ENCODE measurements at regions not wholly inside any gene's neighbourhood (a gene's known extent, or its start where the extent isn't known, plus 50 kb on each side); places are given as distances from the start of the nearest gene placed in this dataset.
A peak's percentile ranks its signal among the peaks of the same experiment; 100 is the strongest.
"Not testable (repeated sequence)": the region's sequence is repeated elsewhere in the genome, so short reads cannot be mapped to it uniquely, and the experiment has no call there.

DNA sequence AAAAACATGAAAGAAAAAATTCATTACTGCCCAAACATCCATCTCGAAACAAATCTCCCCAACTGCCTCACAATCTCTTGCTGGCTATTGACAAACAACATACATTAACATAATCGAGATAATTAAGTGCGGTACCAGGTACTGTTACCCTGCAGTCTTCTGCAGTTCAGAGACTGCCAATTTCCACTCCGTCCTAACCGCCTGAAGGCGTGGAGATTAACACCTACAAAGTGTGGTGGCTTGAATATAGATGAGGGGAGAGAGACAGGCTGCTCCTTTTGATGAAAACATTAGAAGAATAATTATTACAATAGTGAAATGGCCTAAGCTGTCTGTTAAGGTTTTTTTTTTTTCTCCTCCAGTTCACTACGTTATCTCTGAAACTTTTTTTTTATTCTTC lies 258.9 kb upstream of the SOX4 start:
- DNase-seq (ENCODE audit: low spot score): no peak

DNA sequence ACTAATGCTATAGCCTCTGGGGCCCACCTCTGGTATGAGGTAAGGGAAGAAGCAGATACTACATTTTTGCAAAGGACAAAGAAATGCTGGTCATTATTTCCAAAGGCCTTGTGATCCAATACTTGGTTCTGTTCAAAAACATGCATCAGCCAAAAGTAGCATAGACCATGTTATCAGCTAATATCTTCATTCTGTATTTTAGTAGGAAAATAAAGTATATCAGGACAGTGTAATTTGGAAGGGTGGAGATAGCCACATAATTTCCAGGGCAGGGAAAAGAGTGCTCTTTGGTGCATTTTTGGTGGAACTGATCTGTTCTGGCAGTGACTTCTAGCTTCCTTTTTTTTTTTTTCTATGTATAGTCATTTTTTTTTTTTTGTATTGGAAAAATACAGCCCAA lies 258.0 kb upstream of the SOX4 start:
- no peak for DNase-seq (ENCODE audit: low spot score)

DNA sequence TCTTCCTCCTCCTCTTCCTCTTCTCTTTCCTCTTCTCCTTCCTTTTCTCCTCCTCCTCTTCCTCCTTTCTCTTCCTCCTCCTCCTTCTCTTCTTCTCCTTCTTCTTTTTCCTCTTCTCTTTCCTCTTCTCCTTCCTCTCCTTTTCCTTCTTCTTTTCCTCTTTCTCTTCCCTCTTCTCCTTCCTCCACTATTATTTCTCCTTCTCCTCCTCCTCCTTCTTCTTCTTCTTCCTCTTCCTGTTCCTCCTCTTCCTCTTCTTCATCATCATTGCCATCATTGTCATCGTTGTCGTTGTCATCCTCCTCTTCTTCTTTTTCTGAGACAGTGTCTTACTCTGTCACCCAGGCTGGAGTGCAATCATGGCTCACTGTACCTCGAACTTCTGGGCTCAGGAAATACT lies 256.3 kb upstream of the SOX4 start:
- no peak for DNase-seq (ENCODE audit: low spot score)

DNA sequence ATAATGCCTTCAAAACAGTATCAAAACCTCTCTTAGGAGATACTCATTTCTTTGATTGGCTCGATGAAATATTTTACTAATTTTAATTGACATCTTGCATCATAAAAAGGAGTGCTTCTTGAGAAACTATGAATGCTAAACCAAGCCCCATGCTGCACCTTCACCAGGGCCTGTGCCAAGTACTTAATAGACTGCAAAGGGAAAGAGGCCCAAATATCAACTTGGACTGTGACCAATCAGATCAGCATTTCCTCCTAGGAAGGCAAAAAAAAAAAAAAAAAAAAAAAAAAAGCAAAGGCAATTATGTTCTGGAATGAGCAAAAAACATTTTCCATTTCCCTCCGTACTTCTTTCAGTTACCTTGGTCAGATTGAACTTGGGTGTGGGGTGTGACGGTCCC lies 253.0 kb upstream of the SOX4 start:
- no peak for DNase-seq (ENCODE audit: low spot score)

DNA sequence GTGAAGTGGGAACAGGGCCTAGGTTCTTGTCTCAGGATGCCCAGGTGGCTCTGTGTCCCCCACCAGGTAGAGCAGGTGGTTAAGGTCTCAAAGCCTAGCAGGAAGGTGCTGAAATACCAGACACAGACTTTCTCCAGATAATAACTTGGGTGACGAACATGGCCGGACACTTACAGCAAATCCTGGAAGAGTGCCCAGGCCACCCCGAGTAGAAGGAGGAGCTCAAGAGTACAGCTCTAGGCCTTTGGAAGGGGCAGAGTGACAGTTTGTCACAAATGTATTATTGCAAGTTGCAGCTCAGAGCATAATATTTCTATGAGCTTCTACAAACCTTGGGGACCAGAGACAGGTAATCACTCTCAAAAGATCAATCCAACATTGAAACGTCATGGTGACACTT lies 251.6 kb upstream of the SOX4 start:
- no peak for DNase-seq (ENCODE audit: low spot score)

DNA sequence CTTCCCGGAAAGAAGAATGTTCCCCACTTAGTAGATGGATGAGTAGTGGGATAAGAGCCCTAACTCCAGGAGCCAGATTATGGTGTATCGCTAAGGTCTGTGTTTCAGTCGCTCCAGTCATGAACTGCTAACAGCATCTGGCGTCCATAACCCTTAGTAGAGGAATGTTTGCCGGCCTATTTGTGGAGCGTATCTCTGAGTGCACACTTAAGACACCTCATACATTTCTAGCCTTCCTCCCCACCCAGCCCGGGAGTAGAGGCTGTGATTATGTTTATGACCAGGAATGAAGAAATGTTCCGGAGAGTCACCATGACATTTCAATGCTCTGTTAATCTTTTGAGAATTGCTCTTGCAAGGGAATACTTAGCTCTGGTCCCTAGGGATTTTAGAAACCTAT lies 251.1 kb upstream of the SOX4 start:
- DNase-seq (ENCODE audit: low spot score): no peak

DNA sequence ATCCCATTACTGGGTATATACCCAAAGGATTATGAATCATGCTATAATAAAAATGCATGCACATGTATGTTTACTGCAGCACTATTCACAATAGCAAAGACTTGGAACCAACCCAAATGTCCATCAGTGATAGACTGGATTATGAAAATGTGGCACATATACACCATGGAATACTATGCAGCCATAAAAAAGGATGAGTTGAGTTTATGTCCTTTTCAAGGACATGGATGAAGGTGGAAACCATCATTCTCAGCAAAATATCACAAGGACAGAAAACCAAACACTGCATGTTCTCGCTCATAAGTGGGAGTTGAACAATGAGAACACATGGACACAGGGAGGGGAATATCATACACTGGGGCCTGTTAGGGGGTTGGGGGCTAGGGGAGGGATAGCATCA lies 247.8 kb upstream of the SOX4 start:
- DNase-seq (ENCODE audit: low spot score): not testable (repeated sequence)

DNA sequence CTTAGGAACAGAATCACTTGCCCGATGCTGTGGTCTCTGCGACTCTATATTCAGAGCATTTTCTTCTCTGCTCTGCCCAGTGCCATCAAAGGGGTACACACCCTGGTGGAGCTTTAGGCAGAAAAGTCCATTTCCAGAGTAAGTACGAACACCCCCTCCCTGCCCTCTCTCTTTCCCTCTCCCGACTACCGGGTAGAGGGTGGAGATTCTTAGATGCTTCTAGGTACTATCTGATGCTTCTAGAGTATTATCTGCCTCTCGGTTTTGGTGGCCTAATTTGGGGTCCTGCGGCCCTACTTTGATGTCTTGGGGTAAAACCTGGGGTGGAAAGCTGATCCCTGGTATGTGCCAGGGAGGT lies 245.4 kb upstream of the SOX4 start:
- no peak for DNase-seq (ENCODE audit: low spot score)

DNA sequence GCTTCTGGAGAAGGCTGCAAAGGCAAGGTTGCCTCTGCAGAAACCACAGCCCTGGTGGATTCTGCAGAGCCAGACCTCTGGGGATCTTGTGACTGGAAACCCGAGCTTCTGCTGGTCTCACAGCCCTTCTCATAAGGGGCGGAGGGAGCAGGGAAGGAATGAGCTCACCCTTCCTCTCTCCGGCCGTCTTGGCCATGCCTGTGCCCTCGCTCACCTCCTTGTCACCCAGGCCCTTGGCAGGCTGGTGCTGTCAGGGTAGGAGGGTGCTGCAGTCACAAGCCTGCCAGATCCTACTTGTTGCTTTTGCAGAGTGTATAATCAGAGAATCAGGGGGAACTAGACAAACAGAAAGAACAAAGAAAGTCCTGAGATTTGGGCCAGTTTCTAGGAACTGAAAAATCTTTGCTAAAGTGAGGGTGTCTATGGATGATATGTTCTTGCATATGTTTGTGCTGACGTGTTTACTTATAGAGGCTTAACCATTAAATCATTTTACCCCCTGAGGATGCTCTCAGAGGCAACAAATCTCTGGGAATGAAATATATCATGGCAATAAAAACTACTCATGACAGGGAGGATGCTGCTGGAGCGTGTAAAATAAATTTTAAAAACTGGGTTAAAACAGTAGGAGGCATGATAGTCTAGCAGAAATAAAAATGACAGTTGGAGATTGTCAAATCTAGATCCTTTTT lies 244.9 kb upstream of the SOX4 start:
- DNase-seq (ENCODE audit: low spot score): peak; percentile 33

DNA sequence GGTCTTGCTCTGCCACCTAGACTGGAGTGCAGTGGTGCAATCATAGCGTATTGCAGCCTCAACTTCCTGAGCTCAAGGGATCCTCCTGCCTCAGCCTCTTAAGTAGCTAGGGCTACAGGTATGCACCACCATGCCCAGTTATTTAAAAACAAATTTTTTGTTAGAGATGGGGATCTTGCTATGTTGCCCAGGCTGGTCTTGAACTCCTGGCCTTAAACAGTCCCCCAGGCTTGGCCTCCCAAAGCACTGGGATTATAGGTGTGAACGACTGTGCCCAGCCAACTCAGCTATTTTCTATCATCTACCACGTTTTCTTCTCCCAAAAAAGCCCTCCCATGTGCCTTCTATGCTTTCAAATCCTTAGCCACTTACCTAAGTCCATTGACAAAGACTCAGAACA lies 243.7 kb upstream of the SOX4 start:
- no peak for DNase-seq (ENCODE audit: low spot score)

DNA sequence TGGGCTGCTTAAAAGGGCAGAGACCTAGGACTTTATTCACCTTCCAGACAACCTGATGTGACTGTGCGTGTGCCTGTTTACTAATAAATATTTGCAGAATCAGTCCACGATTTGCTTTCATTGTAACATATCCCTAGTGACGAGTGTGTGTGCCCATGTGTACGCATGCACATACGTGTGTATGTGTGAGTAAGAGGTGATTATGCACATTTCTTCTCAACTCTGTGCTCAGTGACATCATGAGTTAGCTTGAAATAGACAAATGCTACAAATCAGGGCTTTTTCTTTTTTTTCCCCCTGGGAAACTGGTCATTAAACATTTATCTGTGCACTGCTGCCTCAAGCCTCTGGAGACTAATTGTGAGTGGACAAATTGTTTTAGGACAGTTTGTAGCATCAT lies 242.6 kb upstream of the SOX4 start:
- no peak for DNase-seq (ENCODE audit: low spot score)

DNA sequence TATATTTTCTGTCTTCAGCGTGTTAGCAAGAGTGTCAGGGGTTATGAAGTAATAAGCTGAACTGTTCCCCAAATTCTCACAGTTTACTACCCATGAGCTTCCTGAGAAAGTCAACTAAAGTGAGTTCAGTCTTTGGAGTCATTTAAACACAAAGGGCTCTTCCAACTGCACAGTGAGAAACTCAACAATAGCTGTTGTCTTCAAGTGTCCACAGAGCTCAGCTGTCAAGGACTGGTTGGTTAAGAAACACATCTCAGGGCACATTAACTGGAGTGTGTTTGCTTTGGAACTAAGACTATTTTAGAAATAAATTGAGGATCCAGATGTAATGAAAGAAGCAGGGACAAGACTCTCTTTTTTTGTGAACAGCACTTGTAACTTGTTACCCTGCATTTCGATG lies 241.4 kb upstream of the SOX4 start:
- no peak for DNase-seq (ENCODE audit: low spot score)

DNA sequence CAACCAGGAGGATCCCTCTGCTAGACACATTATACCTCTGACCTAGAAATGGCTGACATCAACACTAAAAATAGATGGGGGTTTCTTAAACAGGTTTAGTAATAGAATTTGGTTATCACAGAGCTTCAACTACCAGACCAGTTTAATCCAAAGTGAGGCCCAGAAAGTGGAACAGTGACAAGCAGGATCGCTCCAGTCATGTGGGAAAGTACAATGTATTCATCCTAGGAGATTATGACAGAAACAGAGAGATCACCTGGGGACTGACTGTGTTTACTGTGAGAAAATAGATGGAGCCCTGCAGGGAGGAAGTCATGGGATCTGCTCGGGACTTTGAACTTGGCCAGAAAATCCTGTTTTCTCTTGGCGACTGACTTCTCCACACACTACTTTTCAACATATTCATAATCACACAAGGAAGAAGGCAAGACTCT lies 238.7 kb upstream of the SOX4 start:
- no peak for DNase-seq (ENCODE audit: low spot score)

DNA sequence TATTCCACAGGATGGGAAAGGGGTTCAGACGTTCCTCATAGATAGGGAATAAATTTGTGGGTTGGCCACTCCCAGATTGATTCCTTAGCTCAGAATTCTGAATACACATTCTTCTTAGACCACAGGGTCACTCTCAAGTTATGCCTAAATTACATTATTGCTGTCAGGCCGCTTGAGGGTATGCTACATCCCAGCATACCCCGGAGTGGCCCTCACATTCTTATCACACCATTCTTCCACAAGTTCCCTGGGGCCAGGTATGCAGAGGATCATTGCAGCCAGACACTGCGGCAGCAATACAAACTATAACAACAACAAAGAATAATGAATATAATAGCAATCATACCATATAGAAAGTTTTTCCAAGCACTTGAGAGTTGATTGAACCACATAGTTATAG lies 237.9 kb upstream of the SOX4 start:
- no peak for DNase-seq (ENCODE audit: low spot score)

DNA sequence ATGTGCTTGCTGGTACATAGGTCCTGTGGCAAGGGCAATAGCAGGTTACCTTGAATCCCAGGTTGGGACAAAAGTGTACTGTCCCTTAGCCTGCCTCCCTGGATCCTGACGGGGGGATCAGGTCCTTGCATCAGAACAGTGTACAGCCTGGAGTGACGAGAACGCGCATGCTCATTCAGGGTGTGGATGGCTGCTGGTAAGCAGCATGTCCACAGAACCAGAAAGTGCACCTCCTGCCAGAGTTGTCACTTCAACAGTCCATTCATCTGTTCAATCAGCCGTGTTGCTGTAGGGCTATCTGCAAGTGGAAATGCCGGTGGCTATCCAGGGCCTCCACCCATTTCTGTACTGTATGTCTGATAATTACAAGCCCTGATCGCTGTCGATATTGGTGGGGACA lies 236.3 kb upstream of the SOX4 start:
- DNase-seq (ENCODE audit: low spot score): no peak

DNA sequence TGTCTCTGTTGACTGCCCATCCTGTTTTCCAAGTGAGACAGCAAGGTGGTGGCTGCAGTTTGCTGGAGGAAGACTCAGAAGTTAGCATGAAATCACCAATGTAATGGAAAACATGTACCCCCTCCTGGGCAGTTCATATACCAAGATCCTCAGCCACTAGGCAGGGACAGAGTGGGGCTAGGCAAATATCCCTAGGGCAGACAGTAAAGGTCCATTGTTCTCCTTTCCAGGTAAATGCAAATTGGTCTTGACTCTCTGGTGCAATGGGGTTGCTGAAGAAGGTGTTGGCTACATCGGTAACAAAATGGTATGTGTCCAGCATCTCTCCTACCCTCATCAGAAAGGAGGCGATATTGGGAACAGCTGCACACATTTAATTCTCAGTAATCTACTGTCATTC lies 233.6 kb upstream of the SOX4 start:
- no peak for DNase-seq (ENCODE audit: low spot score)

DNA sequence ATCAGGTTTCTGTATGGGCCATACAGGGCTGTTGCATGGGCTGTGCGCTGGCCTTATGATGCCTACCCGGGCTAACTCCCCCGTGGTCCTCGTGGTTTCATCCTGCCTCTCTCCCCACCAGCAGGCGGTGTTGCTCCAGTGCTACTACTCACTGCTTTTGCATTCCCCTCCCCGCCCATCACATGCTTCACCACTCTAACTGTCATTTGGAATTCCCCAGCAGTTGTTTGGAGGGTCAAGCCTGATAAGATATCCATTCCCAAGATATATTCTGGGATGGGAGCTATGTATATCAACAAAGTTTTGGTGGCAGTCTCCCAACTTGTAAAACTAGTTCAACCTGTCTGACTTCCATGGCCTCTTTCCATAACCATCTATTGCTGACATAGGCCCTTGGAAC lies 233.2 kb upstream of the SOX4 start:
- DNase-seq (ENCODE audit: low spot score): no peak

DNA sequence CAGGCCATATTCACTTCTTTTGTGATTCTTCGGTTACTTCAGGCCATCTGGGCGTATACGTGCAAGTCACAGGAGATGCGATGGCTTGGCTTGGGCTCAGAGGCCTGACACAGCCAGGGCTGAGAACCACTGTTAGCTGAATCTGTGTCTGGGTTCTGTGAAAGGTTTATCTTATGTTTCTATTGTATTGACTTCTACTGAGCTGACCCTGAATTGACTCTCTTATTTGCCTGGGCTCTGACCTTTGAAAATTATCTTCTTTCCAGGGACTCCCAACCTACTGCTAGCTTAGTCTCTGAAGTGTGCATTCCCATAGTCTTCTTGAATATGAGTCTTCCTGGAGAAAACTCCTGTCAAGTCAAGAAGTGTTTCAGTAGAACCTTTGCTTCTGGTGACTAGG lies 226.4 kb upstream of the SOX4 start:
- no peak for DNase-seq (ENCODE audit: low spot score)

DNA sequence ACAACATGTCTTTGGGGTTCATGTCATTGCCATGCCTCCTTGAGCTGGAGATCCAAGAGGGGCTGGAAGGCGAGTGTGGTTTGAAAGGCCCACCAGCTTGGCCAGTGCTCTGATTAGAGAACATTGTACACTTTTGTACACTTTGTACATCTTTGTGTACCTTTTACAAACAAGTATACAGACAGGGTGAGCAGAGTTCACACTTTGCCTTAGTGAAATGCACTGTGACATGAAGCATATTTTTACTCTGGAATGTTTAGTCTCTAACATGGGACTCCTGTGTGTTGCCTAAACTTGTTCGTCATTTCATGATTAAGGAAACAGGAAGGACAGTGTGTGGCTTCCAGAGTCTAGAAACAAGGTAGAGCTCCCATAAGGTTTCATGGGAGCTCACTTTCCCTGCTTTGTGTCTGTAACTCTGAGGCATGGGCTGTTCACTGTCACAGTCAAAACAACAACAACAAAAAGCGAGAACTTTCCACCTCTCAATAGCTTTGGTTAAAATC lies 225.8 kb upstream of the SOX4 start:
- DNase-seq (ENCODE audit: low spot score): no peak

DNA sequence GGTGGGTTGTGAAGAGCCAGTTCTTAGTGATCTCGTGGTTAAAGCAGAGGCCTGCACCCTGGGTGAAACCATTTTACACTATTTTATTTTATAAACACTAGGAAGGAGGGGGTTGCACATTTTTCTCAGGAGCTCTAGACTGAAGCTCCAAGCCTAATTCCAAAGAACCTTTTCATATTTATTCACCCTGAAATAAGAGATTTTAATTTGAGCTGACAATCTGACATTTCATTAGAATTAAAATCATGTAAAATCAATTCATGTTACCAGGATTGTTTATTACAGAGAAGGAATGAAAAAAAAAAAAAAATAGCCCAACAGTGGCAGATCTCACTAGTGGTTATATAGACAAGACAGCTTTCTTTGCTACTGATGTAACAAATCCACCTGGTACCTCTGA lies 222.5 kb upstream of the SOX4 start:
- no peak for DNase-seq (ENCODE audit: low spot score)

DNA sequence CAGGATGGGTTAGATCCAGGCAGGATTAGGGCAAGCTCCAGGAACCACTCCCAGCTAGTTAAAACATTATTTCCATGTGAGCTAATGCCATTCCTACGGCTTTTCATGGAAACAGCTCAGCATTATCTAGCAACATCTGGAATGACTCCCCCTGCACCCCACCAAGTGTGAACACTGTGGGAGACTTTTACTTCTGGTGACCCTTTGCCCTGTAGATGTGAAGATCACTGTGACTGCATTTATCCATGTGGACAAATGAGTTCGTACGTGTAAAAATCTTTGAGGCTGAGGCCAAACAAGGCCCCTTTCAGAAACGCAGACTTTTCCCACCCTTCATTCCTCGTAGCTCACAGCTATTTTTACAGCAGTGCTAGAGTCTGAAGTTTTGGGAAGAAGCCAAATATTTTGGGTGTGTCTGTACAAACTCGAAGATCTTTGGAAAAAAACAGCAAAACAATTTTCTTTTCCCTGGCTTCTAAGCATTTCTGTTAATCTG lies 221.8 kb upstream of the SOX4 start:
- DNase-seq (ENCODE audit: low spot score): no peak

DNA sequence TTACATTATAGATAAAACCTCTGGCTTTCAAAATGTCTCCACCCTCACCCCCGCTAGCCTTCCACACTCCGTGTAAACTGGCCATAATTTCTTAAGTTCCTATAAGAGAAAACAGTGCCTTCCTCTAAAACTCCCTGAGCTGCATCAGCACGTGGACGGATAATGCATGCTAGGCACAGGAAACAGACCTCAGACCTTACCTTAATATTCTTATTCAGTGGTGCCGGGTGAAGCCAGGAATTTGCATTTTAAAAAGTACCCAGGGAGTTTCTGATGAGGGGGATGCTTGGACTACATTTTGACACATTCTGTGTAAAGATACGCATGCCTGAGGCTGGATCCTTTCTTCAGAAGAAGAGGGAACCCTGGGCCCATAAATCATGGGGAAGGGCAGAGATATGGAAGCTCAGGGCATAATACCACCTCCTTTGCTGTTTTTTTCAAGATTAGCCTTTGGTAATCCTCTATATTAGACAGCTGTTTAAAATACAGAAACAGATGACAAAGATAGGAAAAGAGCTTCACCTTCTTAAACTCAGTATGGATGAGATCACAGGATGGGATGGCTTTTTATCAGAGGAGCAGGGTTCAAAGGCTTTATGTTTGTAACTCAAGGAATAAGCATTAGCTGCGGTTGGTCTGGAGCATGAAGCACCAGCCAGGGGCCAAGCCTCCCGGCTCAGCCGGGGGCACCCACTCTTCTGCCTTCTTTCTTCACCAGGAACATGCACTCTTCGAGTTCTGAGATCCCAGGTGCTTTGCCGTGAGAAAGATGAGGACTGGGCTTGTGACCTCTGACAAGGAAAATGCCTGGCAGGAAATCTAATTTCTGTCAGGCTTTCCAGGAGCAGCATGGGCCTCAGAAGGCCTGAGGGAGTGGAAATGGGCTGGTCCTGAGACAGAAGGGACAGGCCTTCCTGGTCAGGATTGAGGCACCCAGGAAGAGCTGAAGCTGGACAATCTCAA lies 218.1 kb upstream of the SOX4 start:
- no peak for DNase-seq (ENCODE audit: low spot score)

DNA sequence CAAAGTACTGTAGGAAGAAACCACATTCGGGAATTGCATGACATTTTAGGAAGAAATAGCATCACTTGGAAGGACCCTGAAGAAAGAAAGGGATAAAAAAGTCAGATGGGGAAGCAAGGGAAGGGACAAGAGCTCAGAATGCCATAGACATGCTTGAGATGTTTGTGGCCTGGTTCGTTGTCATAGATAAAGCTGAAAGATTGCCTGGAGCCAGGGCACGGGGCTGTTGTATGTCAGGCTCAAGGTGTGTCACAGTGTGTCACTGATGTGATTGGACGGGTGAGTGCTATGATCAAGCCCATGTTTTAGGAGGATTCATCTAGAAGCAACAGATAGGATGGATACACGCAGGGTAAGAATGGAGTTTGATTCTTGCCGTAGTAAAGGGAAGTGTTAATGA lies 216.2 kb upstream of the SOX4 start:
- no peak for DNase-seq (ENCODE audit: low spot score)

All from kidney capillary endothelial cell (primary cell).